ENCODE measurements at regions not wholly inside any gene's neighbourhood (a gene's known extent, or its start where the extent isn't known, plus 50 kb on each side); places are given as distances from the start of the nearest gene placed in this dataset.

DNA sequence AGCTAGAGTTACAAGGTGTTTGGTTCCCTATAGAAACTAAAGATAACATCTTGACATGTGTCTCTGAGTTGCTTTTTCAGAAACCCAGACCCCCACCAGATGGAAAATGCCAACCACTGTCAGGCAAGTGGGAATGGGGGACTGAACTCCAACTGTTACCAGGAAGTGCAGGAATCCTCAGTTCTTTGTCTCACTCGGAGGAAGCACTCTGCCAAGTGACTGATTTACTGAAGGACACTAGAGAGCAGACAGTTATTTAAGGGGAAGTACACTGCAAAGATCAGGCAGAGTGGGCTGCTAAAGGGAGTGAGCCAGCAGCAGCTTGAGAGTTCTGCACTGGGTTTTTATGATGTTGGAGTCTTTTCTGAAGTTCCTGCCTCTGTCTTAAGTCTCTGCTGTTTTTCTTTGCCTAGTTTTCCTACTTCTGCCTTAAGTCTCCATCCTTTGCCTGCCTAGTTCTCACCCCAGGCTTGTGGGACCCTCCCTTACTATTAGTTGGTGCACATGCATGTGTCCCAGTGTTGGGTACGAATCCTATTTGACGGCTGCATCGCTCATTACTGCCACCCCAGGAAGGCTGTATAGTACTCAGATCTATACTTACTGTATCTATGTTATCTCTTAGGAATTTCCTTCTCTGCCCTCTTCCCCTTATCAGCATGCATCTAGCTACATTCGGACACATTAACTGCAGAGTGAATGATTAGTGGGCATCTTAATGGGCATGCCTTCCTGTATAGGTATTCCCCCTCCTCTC lies 97.1 kb downstream of the TEX51 start:
- no peaks in the 10 kb centered on the region for H3K27me3 ChIP-seq (ENCODE audit: insufficient read depth, low read depth, low read length)

DNA sequence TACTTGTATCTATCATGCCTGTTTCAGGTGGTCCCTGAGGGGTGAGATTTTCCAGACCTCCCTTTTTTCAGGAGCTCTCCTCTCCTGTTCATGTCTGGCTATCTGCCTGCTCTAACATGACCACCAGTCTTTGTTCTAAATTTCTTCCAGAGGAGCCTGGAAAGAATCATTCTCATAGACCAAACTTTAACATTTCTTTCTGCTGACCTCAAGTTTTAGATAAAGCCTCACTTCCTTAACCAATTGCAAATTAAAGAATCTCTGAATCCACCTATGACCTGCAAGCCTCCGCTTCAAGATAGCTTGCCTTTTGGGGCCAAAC lies 97.6 kb downstream of the TEX51 start:
- H3K4me3 ChIP-seq (ENCODE audit: low read length), result no peak overlapping the region
- no peaks in the 10 kb centered on the region for H3K79me2 ChIP-seq (replicated peaks; ENCODE audit: insufficient read depth, low read length)
- H3K9me3 ChIP-seq (ENCODE audit: low read length), result no peaks in the 10 kb centered on the region
- no peak overlapping the region for H3K4me2 ChIP-seq (ENCODE audit: low read length)
- H3K36me3 ChIP-seq (ENCODE audit: insufficient read depth, low read length), result no peaks in the 10 kb centered on the region
- H2AFZ ChIP-seq (ENCODE audit: low read depth, low read length), result no peak overlapping the region
- H3K9ac ChIP-seq (ENCODE audit: low read length), result no peak overlapping the region
- no peak for TF ChIP-seq SMC3 (conservative IDR thresholded peaks at IDR 0.05; ENCODE audit: poor library complexity)
- TF ChIP-seq TAF1 (IDR thresholded peaks at IDR 0.05; ENCODE audit: low read depth), result no peak
- TF ChIP-seq, protein P1, sequence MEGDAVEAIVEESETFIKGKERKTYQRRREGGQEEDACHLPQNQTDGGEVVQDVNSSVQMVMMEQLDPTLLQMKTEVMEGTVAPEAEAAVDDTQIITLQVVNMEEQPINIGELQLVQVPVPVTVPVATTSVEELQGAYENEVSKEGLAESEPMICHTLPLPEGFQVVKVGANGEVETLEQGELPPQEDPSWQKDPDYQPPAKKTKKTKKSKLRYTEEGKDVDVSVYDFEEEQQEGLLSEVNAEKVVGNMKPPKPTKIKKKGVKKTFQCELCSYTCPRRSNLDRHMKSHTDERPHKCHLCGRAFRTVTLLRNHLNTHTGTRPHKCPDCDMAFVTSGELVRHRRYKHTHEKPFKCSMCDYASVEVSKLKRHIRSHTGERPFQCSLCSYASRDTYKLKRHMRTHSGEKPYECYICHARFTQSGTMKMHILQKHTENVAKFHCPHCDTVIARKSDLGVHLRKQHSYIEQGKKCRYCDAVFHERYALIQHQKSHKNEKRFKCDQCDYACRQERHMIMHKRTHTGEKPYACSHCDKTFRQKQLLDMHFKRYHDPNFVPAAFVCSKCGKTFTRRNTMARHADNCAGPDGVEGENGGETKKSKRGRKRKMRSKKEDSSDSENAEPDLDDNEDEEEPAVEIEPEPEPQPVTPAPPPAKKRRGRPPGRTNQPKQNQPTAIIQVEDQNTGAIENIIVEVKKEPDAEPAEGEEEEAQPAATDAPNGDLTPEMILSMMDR (IDR thresholded peaks at IDR 0.05; ENCODE audit: poor library complexity, severe bottlenecking), result no peak
- TF ChIP-seq, protein P2, sequence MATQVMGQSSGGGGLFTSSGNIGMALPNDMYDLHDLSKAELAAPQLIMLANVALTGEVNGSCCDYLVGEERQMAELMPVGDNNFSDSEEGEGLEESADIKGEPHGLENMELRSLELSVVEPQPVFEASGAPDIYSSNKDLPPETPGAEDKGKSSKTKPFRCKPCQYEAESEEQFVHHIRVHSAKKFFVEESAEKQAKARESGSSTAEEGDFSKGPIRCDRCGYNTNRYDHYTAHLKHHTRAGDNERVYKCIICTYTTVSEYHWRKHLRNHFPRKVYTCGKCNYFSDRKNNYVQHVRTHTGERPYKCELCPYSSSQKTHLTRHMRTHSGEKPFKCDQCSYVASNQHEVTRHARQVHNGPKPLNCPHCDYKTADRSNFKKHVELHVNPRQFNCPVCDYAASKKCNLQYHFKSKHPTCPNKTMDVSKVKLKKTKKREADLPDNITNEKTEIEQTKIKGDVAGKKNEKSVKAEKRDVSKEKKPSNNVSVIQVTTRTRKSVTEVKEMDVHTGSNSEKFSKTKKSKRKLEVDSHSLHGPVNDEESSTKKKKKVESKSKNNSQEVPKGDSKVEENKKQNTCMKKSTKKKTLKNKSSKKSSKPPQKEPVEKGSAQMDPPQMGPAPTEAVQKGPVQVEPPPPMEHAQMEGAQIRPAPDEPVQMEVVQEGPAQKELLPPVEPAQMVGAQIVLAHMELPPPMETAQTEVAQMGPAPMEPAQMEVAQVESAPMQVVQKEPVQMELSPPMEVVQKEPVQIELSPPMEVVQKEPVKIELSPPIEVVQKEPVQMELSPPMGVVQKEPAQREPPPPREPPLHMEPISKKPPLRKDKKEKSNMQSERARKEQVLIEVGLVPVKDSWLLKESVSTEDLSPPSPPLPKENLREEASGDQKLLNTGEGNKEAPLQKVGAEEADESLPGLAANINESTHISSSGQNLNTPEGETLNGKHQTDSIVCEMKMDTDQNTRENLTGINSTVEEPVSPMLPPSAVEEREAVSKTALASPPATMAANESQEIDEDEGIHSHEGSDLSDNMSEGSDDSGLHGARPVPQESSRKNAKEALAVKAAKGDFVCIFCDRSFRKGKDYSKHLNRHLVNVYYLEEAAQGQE (IDR thresholded peaks at IDR 0.05; ENCODE audit: borderline replicate concordance), result no peak
- TF ChIP-seq EZH2 (IDR thresholded peaks at IDR 0.05; ENCODE audit: borderline replicate concordance, insufficient read depth, low read length, poor library complexity, severe bottlenecking), result no peak
- no peak for TF ChIP-seq MXI1 (conservative IDR thresholded peaks at IDR 0.05; ENCODE audit: poor library complexity, severe bottlenecking)
- no peak for TF ChIP-seq EP300 (conservative IDR thresholded peaks at IDR 0.05; ENCODE audit: poor library complexity, severe bottlenecking)
- no peak for TF ChIP-seq RAD21 (conservative IDR thresholded peaks at IDR 0.05)
- TF ChIP-seq POLR2AphosphoS5 (IDR thresholded peaks at IDR 0.05), result no peak
- no peaks in the 10 kb centered on the region for H3K9me2 ChIP-seq (ENCODE audit: insufficient read depth, low read length)
- H3K27me3 ChIP-seq (ENCODE audit: insufficient read depth, low read depth, low read length), result no peaks in the 10 kb centered on the region
- H3F3A ChIP-seq (ENCODE audit: insufficient read depth, low read length, poor library complexity, severe bottlenecking), result no peaks in the 10 kb centered on the region
- H4K20me1 ChIP-seq (ENCODE audit: insufficient read depth), result no peaks in the 10 kb centered on the region
- H3K27ac ChIP-seq (ENCODE audit: low read length), result no peak overlapping the region

More for the DNA sequence above, 97.1 kb downstream of the TEX51 start:
- Histone ChIP-seq H3K27ac (ENCODE audit: low read length) (no peak overlapping the region), H3K4me3 (ENCODE audit: low read length) (no peak overlapping the region), H3F3A (ENCODE audit: insufficient read depth, low read length, poor library complexity, severe bottlenecking) (no peaks in the 10 kb centered on the region), H3K79me2 (replicated peaks; ENCODE audit: insufficient read depth, low read length) (no peaks in the 10 kb centered on the region), H3K9me3 (ENCODE audit: low read length) (no peaks in the 10 kb centered on the region), H3K4me2 (ENCODE audit: low read length) (no peak overlapping the region), H3K36me3 (ENCODE audit: insufficient read depth, low read length) (no peaks in the 10 kb centered on the region), H4K20me1 (ENCODE audit: insufficient read depth) (no peaks in the 10 kb centered on the region), H3K9ac (ENCODE audit: low read length) (no peak overlapping the region), H3K9me2 (ENCODE audit: insufficient read depth, low read length) (no peaks in the 10 kb centered on the region), H2AFZ (ENCODE audit: low read depth, low read length) (no peak overlapping the region)
- TF ChIP-seq, protein P2 (IDR thresholded peaks at IDR 0.05; ENCODE audit: borderline replicate concordance), result no peak
- TF ChIP-seq MXI1 (conservative IDR thresholded peaks at IDR 0.05; ENCODE audit: poor library complexity, severe bottlenecking), result no peak
- TF ChIP-seq SMC3 (conservative IDR thresholded peaks at IDR 0.05; ENCODE audit: poor library complexity), result no peak
- TF ChIP-seq TAF1 (IDR thresholded peaks at IDR 0.05; ENCODE audit: low read depth), result no peak
- TF ChIP-seq, protein P1 (IDR thresholded peaks at IDR 0.05; ENCODE audit: poor library complexity, severe bottlenecking), result no peak
- TF ChIP-seq RAD21 (conservative IDR thresholded peaks at IDR 0.05), result no peak
- TF ChIP-seq EP300 (conservative IDR thresholded peaks at IDR 0.05; ENCODE audit: poor library complexity, severe bottlenecking), result no peak
- no peak for TF ChIP-seq POLR2AphosphoS5 (IDR thresholded peaks at IDR 0.05)
- TF ChIP-seq EZH2 (IDR thresholded peaks at IDR 0.05; ENCODE audit: borderline replicate concordance, insufficient read depth, low read length, poor library complexity, severe bottlenecking), result no peak

All from neural cell (in vitro differentiated cells).